ENCODE measurements at regions not wholly inside any gene's neighbourhood (a gene's known extent, or its start where the extent isn't known, plus 50 kb on each side); places are given as distances from the start of the nearest gene placed in this dataset.

DNA sequence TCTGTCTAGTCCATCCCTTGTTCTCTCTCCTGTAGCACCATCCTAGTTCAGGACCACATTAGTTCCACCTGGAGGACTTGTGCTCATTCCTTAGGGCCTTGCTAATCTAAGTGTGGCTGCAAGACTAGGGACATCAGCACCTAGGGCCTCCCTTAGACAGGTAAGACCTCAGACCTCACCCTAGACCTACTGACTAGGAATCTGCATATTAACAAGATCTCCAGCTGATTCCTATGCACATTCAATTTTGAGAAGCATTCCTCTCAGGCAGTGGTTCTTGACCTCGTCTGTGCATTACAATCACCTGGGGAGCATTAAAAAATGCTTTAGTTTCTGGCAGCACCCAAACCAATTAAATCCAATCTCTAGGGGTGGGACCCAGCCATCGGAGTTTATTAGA is 238.4 kb upstream of the RGMA start:
- no peak overlapping the region for H4K91ac ChIP-seq (ENCODE audit: insufficient read depth, low read depth, low read length)
- no peak overlapping the region for H3K18ac ChIP-seq (ENCODE audit: low read depth, low read length)
- dilution Hi-C loops (cut with HindIII; ENCODE audit: low sequenced_read_pairs, unreplicated experiment) = no loop called here
- H3K79me1 ChIP-seq (ENCODE audit: low read depth in 1 of 2, low read length in 2 of 2) = no peaks in the 10 kb centered on the region
- H4K5ac ChIP-seq (ENCODE audit: low read depth, low read length) = no peak overlapping the region
- no peak for ATAC-seq (ENCODE audit: low read depth)
- TF ChIP-seq RFX5 (IDR thresholded peaks at IDR 0.05; ENCODE audit: low read depth, low read length) (no peak), MAFK (IDR thresholded peaks at IDR 0.05; ENCODE audit: low read depth, low read length) (no peak), MXI1 (IDR thresholded peaks at IDR 0.05; ENCODE audit: borderline replicate concordance, low read depth, low read length) (no peak), FOS (IDR thresholded peaks at IDR 0.05; ENCODE audit: low read depth, low read length) (no peak), CHD1 (IDR thresholded peaks at IDR 0.05; ENCODE audit: low read depth, low read length) (no peak), SMC3 (IDR thresholded peaks at IDR 0.05; ENCODE audit: low read depth, low read length) (no peak), RCOR1 (IDR thresholded peaks at IDR 0.05; ENCODE audit: insufficient replicate concordance, low read length) (no peak), BHLHE40 (IDR thresholded peaks at IDR 0.05; ENCODE audit: low read depth, low read length) (no peak), MAZ (IDR thresholded peaks at IDR 0.05; ENCODE audit: borderline replicate concordance, low read depth, low read length) (no peak), NFE2L2 (IDR thresholded peaks at IDR 0.05; ENCODE audit: low read depth, low read length) (no peak), POLR2A (IDR thresholded peaks at IDR 0.05; ENCODE audit: low read depth, low read length) (no peak), CEBPB (IDR thresholded peaks at IDR 0.05; ENCODE audit: low read depth, low read length) (no peak)
- TF ChIP-seq, protein P1, sequence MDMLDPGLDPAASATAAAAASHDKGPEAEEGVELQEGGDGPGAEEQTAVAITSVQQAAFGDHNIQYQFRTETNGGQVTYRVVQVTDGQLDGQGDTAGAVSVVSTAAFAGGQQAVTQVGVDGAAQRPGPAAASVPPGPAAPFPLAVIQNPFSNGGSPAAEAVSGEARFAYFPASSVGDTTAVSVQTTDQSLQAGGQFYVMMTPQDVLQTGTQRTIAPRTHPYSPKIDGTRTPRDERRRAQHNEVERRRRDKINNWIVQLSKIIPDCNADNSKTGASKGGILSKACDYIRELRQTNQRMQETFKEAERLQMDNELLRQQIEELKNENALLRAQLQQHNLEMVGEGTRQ (IDR thresholded peaks at IDR 0.05; ENCODE audit: low read depth, low read length) = no peak
- TF ChIP-seq, protein P2, sequence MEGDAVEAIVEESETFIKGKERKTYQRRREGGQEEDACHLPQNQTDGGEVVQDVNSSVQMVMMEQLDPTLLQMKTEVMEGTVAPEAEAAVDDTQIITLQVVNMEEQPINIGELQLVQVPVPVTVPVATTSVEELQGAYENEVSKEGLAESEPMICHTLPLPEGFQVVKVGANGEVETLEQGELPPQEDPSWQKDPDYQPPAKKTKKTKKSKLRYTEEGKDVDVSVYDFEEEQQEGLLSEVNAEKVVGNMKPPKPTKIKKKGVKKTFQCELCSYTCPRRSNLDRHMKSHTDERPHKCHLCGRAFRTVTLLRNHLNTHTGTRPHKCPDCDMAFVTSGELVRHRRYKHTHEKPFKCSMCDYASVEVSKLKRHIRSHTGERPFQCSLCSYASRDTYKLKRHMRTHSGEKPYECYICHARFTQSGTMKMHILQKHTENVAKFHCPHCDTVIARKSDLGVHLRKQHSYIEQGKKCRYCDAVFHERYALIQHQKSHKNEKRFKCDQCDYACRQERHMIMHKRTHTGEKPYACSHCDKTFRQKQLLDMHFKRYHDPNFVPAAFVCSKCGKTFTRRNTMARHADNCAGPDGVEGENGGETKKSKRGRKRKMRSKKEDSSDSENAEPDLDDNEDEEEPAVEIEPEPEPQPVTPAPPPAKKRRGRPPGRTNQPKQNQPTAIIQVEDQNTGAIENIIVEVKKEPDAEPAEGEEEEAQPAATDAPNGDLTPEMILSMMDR (conservative IDR thresholded peaks at IDR 0.05; ENCODE audit: low read depth, low read length) = no peak
- TF ChIP-seq, protein P3, sequence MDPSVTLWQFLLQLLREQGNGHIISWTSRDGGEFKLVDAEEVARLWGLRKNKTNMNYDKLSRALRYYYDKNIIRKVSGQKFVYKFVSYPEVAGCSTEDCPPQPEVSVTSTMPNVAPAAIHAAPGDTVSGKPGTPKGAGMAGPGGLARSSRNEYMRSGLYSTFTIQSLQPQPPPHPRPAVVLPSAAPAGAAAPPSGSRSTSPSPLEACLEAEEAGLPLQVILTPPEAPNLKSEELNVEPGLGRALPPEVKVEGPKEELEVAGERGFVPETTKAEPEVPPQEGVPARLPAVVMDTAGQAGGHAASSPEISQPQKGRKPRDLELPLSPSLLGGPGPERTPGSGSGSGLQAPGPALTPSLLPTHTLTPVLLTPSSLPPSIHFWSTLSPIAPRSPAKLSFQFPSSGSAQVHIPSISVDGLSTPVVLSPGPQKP (IDR thresholded peaks at IDR 0.05; ENCODE audit: borderline replicate concordance, low read depth, low read length) = no peak
- no peak overlapping the region for H3K23ac ChIP-seq (ENCODE audit: low read depth, low read length)
- no peak overlapping the region for H3K14ac ChIP-seq (replicated peaks; ENCODE audit: low read depth, low read length)
- H2AK9ac ChIP-seq (replicated peaks; ENCODE audit: low read depth, low read length, poor library complexity) = no peak overlapping the region
- H2AFZ ChIP-seq (replicated peaks; ENCODE audit: low read length, poor library complexity) = no peak overlapping the region
- CTCF ChIA-PET = no interaction called here
- no peak overlapping the region for H4K8ac ChIP-seq (ENCODE audit: low read depth in 2 of 2, low read length in 2 of 2)
- no peak overlapping the region for H2BK15ac ChIP-seq (ENCODE audit: low read depth, low read length)
- no peaks in the 10 kb centered on the region for H3K27me3 ChIP-seq (ENCODE audit: control insufficient read depth, insufficient read depth, low read length)
- no peak overlapping the region for H3K4me3 ChIP-seq (ENCODE audit: insufficient read depth, low read depth, low read length)
- no peaks in the 10 kb centered on the region for H3K4me1 ChIP-seq (ENCODE audit: control insufficient read depth, insufficient read depth, low read length)
- H2BK5ac ChIP-seq (ENCODE audit: low read depth, low read length, poor library complexity, severe bottlenecking) = no peak overlapping the region
- 13% methylated on average over 2 of the region's 2 CpGs; no CpG with 5 or more reads in 1 of the 2 experiments for WGBS, 2 experiments (ENCODE audit: extremely low coverage in 2 of 2, insufficient read length in 1 of 2)
- BruUV-seq (replicated peaks) = no TSS peak
- H3K9me3 ChIP-seq (ENCODE audit: control insufficient read depth, insufficient read depth, low read length) = peaks cover 24% of the 10 kb centered on the region
- intact Hi-C loops (cut with micrococcal nuclease) = no loop called here
- in situ Hi-C loops (cut with MboI; ENCODE audit: low sequenced_read_pairs) = no loop called here
- no peaks in the 10 kb centered on the region for H4K20me1 ChIP-seq (ENCODE audit: insufficient read depth, low read length)
- no peaks in the 10 kb centered on the region for H3K9me1 ChIP-seq (ENCODE audit: insufficient read depth, low read length)
- no peak overlapping the region for H3K56ac ChIP-seq (ENCODE audit: extremely low read depth, insufficient read depth, low read length)
- DNase-seq = no peak
- H3K36me3 ChIP-seq (ENCODE audit: control insufficient read depth, insufficient read depth, low read length) = no peaks in the 10 kb centered on the region
- H3K4ac ChIP-seq (ENCODE audit: low read depth, low read length) = no peak overlapping the region
- no peak overlapping the region for H3K27ac ChIP-seq (ENCODE audit: insufficient read depth, low read length)
- no peak overlapping the region for H2BK120ac ChIP-seq (ENCODE audit: low read depth, low read length)
- POLR2A ChIA-PET (ENCODE audit: unreplicated experiment) = no interaction called here
- H3K9ac ChIP-seq (ENCODE audit: low read depth, low read length) = no peak overlapping the region
- no peak overlapping the region for H3K4me2 ChIP-seq (ENCODE audit: low read depth, low read length)
- H2AK5ac ChIP-seq (ENCODE audit: low read depth, low read length) = no peak overlapping the region
- no peak overlapping the region for H2BK20ac ChIP-seq (ENCODE audit: low read depth, low read length)
